ENCODE measurements at regions not wholly inside any gene's neighbourhood (a gene's known extent, or its start where the extent isn't known, plus 50 kb on each side); places are given as distances from the start of the nearest gene placed in this dataset.

DNA sequence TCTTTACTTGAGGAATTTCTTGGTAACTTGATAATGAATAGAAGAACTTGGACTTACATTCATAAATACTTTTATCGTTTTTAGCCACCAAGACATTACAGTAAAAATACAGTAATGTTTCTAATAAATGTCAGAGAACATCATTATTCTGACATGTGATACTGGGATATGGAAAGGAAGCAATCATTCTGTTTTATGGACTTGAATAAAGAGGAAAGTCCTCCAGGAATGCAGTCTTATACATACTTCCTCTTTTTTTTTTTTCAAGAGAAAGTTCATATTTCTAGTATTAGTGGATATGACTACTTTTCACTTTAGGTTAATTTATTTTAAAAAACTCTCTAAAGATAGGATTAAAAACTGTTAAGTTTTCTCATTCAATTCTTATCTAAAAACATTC lies 220.0 kb upstream of the SEMA3C start:
- TF ChIP-seq, protein P1, sequence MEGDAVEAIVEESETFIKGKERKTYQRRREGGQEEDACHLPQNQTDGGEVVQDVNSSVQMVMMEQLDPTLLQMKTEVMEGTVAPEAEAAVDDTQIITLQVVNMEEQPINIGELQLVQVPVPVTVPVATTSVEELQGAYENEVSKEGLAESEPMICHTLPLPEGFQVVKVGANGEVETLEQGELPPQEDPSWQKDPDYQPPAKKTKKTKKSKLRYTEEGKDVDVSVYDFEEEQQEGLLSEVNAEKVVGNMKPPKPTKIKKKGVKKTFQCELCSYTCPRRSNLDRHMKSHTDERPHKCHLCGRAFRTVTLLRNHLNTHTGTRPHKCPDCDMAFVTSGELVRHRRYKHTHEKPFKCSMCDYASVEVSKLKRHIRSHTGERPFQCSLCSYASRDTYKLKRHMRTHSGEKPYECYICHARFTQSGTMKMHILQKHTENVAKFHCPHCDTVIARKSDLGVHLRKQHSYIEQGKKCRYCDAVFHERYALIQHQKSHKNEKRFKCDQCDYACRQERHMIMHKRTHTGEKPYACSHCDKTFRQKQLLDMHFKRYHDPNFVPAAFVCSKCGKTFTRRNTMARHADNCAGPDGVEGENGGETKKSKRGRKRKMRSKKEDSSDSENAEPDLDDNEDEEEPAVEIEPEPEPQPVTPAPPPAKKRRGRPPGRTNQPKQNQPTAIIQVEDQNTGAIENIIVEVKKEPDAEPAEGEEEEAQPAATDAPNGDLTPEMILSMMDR (conservative IDR thresholded peaks at IDR 0.05 in 1 of 2, IDR thresholded peaks at IDR 0.05 in 1 of 2; ENCODE audit: low read depth in 1 of 2, low read length in 2 of 2): no peak
- TF ChIP-seq EZH2 (IDR thresholded peaks at IDR 0.05; ENCODE audit: low read length, missing control alignments): no peak

All from fibroblast of lung (primary cell).